ENCODE measurements at regions not wholly inside any gene's neighbourhood (a gene's known extent, or its start where the extent isn't known, plus 50 kb on each side); places are given as distances from the start of the nearest gene placed in this dataset.
"Not testable (repeated sequence)": the region's sequence is repeated elsewhere in the genome, so short reads cannot be mapped to it uniquely, and the experiment has no call there.

DNA sequence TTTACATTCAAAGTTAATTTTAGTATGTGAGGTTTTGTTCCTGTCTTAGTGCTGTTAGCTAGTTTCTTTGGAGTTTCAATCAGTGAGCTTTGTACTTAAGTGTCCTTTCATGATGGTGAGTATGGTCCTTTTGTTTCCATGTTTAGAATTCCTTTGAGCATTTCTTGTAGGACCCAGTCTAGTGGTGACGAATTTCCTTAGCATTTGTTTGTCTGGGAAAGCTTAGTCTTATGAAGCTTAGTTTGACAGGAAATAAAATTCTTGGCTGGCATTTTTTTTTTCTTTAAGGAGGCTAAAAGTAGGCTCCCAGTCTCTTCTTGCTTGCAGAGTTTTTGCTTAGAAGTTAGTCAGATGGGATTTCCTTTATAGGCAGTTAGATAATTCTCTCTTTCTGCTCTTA lies 209.2 kb upstream of the SEMA3C start:
- no peak for DNase-seq (ENCODE audit: low read depth)

DNA sequence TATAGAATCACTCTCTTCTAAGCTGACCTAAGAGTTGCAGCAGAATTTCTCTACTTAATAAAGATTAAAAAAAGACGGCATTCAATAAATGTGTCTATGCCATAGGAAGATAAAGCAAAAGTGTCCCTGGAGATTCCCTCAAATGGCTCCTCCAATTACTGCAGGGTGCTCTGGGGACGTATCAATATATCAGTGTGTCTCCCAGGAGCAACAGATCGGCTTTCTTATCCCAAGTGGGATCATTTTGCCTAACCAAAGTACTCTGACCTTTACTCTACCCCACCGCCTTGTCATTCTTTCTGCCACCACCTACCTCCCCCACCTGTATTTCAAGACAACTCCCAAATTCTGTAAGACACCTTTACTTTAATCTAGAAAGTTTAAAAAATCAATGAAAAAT lies 202.0 kb upstream of the SEMA3C start:
- DNase-seq (ENCODE audit: low read depth) = no peak

DNA sequence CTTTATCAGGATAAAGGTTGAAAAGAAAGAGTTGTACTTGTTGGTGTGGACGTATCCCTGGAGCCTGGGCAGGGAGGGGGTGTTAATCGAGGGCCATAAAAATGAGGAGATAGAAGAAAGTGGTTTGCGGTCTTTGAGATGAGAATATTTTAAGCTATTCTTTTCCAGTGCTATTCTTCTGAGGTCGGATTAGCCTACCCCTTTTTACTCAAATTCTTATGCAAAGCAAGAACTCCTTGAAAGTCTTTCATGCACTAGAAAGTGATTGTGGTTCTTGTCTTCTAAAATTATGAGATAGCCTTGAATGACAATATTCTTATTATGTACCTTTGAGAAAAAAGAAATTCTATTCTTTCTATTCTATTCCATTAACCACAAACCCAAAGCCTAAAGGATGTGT lies 201.3 kb upstream of the SEMA3C start:
- DNase-seq (ENCODE audit: low read depth) = no peak

DNA sequence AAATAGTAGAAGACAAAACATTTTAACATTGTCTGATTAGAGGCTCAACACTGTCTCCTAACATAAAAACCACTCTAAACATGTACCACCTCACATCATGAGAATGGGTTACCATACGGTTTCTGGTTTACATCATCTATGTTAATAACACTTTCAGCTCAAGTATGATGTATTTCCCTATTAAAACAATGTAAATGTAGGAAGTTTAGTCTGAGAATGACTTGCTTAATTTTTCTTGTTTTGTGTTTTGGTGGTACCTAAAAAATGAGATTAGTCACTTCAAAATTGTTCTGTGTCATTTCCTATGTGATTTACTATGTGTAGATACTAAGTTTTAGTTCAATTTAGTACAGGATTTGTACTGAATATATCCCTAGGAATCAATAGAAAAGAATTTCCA lies 195.8 kb upstream of the SEMA3C start:
- no peak for DNase-seq (ENCODE audit: low read depth)

DNA sequence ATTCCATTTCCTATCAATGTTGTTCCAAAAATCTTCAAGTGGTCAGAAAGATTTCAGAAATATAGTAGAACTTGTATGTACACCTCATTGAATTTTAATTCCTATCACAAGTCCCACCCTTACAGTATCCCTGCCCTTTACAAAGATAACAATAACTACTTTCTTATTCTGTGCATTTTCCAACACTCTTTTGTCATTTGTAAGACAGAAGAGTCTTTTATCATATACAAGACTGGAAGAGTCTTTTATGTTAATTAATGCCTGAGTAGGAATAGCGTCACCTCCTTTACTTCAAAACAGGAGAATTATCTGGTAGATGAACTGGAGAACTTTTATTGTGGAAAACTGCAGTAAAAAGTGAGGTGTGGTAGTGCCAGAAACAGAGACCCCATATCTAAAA lies 193.9 kb upstream of the SEMA3C start:
- DNase-seq (ENCODE audit: low read depth) = no peak

DNA sequence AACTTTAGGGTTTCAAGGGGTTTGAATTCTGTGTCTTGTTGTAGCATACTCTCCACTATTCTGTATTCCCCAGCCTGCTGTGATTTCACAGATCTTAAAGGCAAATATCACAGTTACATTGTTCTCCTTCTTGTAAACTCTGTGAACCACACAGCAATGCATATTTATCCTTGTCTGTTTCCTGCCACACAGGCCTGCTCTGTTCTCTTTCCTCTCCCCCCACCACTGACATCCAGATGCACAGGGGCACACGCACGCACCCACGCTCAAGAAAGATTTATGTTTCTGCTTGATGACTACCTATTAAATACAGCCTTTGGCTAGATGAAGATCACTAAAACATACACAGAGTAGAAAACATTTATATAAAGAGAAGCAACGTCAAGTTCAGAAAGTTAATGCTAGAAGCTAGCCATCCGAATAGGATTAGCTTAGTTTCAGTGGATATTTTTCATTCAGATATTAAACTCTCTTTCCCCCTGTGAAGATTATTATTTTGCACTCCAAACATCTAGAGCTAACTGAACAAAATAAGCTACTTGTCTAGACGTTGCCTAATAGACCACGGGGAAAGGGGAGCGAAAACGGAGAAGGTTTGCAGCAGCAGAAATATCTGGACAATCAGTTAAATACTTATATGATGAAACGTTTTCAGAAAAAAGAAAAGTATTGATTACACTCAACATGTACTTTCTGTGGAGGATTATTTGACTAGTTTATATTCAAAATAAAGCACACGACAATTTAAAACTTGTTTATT lies 193.1 kb upstream of the SEMA3C start:
- DNase-seq (ENCODE audit: low read depth) = no peak

DNA sequence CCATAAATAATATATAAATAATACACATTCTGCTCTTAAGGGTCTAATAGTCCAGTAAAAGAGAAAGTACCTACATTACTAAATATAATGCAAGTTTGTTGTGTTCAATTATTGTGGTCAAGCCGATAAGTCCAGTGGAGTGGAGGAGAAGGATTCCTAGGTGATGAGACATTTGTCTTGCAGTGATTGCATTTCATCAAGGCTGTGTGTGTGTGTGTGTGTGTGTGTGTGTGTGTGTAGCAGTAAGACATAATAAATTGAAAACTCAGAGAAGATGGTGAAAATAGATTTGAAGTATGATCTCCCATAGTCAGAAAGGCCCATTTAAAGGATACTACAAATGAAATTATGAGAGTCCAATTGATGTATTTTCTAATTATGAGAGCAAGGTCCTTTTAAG lies 192.5 kb upstream of the SEMA3C start:
- DNase-seq (ENCODE audit: low read depth) = peak; percentile 80

DNA sequence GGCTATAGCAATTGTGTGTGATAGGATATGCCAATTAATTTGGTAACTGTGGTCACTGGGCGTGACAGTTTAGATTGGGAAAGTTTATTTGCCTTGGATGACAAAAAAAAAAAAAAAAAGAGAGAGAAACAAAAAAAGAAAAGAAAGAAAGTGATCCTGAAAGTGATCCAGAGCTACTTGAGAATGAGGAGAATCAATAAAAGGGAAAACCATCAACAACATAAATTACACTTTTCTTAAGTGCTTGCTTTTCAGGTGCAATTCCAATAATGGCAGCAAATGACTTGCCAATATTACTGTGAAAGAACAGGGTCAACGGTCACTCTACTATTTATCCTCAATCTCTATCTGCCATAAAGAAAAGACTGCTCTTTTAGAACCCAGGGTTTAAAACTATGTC lies 191.8 kb upstream of the SEMA3C start:
- no peak for DNase-seq (ENCODE audit: low read depth)

DNA sequence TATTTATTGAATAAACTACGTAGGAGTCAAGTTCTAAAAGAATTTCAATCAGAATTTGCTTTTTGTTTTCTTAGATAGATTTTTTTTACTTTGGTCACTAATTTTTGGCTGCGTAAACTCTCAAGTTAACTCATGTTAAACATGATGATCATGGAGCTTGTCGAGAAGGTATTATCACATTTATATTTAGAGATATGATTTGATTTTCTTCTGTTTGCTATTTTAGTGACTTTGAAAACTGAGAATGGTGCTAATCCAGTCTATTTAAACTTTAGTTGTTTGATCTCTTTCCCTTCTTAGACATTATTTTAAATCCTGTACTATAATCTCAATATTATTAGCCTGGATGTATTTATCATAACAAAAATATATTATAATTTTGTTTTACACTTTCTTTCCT lies 179.4 kb upstream of the SEMA3C start:
- DNase-seq (ENCODE audit: low read depth) = no peak

DNA sequence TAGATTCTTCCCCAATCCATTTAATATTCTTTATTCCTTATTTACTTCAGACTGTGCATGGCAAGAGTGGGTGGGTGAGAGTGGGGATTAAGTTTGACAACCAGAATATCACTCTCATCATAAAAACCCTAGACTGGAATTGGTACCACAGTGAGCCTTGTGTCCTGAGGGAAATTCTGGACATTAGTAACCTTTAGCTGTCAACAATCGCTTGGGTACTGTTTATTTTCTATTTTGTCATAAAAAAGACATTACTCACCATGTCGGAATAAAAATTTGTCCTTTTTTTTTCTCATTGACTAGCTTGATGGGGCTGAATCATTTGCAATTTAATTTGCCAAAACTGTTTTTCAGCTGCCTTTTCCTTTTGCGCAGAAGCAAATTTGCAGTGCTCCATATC lies 176.1 kb upstream of the SEMA3C start:
- DNase-seq (ENCODE audit: low read depth) = no peak

DNA sequence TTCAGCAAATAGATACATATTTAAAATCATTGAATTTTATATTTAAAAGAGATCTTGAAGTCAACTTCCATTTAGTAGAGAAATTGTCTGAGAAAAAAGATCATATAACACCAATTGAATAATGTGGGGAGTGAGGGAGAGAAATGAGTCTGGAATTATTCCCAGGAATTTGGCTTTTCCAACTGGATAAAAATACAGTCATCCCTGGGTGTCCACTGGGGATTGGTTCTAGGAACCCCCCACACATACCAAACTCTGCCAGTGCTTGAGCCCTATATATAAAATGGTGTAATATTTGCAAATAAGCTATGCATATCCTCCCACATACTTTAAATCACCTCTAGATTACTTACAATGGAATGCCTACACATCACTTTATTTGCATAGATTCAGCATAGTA lies 162.8 kb upstream of the SEMA3C start:
- DNase-seq (ENCODE audit: low read depth) = no peak

DNA sequence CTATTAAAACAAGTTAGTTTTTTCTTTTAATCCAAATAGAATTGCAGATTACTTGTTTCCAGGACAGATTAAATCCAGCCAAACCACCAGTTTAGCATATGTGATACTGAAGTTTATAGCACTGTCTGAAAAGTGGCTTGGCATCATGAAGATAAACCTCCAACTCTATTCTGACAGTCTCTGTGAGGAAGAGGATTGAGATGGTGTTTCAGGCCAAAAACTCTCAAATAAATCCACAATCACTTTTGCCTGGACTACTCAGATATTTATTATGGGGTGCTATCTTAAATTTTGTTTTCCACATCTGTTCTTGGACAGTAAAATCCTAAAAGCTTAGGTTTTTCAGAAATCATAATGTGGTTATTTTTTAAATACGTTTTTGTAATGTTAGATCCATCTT lies 161.7 kb upstream of the SEMA3C start:
- DNase-seq (ENCODE audit: low read depth) = no peak

DNA sequence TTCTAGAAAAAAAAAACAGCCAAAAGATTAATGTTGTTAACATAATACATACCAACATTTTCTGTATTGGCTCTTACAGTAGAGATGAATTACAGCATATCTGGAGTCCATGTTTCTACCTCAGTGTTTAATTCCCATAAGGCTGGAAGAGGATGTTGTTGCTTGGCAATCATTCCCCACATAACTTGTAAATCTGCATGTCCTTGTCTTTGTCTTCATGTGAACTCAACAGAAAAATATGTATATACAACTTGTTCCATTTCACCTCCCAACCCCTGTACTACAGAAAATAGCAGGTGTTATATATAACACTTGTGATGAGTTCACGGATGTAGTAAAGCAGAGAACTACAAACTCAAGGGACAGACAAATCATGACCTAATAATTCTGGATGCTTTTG lies 160.9 kb upstream of the SEMA3C start:
- no peak for DNase-seq (ENCODE audit: low read depth)

DNA sequence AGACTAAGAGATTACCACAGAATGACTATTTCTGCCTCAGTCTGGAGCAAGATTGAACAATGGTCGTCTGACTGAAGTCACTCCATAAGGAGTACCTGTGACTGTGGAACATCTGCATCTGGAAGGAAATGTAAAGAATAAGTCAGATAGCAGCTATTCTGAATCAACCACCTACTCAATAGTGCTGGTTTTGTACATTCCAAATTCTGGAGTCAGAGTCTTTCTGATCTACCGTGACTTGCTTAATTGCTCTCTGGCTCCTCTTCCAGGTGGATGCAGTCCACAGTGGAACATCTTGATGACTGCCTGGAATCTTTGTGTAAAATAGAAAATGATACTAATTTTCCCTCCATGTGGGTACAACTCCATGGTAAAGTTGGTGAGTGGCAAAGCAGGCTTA lies 156.3 kb upstream of the SEMA3C start:
- no peak for DNase-seq (ENCODE audit: low read depth)

DNA sequence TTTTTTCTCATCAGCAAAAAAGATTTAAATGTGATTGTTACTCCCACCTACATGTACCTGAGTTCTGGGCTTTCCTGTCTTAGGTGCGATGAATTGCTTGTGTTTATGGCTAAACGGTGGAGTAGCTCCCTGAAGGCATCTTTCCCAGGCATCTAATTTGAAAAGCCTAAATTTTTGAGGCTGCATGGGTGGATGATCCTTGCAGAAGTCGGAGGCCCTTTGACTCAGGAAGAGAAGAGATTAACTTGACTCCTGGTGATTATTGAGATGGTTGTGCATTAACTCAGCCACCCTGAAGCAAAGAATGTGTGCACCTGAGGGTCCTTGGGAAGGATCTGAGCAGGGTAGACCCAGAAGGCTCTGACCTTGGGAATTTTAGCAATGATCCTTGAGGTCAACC lies 155.6 kb upstream of the SEMA3C start:
- no peak for DNase-seq (ENCODE audit: low read depth)

DNA sequence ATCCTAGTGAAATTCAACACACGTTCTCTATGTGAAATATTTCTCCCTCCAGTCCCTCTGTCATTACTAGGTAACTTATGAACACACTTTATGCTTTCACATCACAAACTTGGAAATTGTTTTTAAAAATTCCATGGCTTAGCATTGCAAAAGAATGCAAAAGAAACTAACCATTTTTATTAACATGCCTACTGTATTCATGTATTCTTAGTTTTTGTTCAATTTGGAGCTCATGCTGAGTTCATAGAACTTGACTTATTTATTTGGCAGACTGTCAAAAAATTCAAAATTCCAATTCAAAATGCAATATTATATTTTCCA lies 155.0 kb upstream of the SEMA3C start:
- DNase-seq (ENCODE audit: low read depth) = no peak

DNA sequence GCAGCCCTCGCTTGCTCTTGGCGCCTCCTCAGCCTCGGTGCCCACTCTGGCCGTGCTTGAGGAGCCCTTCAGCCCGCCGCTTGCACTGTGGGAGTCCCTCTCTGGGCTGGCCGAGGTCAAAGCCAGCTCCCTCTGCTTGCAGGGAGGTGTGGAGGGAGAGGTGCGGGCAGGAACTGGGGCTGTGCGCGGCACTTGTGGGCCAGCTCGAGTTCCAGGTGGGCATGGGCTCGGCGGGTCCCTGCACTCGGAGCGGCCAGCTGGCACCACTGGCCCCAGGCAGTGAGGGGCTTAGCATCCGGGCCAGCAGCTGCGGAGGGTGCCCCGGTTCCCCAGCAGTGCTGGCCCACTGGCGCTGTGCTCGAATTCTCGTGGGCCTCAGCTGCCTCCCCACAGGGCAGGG lies 152.1 kb upstream of the SEMA3C start:
- DNase-seq (ENCODE audit: low read depth) = no peak

DNA sequence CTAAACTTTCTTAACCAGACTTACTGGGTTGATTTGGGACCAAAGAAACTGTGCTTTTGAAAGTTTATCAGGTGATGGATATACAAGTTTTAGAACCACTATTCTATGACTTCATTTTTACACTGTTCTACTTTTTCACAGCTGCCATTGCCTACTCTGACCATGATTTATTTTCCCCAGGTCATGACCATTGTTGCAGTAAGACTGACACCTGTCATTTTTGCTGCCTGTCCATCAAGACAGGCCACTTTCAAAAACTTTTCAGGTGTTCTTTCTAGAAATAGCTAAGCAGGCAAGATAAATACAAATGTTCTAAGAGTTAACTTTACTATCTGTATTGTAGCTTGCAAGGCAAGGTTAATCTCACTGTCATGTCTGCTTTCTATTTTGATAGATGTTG lies 147.9 kb upstream of the SEMA3C start:
- no peak for DNase-seq (ENCODE audit: low read depth)

DNA sequence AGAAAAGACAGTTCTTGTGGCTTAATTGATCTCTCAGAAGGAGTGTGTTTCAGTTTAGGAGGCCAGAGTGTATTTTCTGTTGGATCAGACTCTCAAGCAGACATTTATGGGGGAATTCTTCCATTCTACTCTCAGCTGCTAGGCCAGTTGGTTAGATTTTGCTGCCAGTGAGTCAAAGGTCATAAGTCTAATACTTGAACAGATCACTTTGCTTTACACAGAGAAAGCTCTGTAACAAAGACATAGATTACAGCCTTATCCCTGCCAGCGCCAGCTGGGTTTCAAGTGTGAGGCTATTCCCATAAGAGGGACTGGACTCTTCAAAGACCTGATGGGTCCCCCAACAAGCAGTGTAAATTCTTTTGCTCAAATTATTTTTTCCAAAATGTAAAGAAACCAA lies 145.6 kb upstream of the SEMA3C start:
- no peak for DNase-seq (ENCODE audit: low read depth)

DNA sequence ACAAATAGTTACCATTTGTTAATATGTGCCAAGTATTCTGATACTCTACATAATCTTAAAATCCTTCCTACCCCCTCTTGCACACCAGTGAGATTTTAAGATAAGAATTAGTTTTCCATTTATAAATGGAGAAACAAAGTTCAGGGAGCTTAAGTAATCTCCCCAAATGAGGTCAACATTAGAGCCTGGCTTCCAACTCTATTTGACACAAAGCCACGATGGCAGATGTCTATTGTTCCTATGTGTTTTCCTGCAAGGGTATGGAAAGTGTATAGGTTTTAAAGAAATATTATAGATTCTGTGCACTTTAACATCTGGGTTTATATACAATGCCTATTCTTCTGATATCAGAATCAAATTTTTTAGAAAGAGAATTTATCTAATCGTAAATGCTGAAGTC lies 143.9 kb upstream of the SEMA3C start:
- no peak for DNase-seq (ENCODE audit: low read depth)

DNA sequence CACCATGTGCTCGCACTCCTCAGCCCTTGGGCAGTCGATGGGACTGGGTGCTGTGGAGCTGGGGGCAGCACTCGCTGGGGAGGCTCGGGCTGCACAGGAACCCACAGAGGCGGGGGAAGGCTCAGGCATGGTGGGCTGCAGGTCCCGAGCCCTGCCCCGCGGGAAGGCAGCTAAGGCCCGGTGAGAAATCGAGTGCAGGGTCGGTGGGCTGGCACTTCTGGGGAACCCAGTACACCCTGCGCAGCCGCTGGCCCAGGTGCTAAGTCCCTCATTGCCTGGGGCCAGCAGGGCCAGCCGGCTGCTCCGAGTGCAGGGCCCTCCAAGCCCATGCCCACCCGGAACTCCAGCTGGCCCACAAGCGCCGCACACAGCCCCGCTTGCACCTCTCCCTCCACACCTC lies 138.6 kb upstream of the SEMA3C start:
- not testable (repeated sequence) for DNase-seq (ENCODE audit: low read depth)

DNA sequence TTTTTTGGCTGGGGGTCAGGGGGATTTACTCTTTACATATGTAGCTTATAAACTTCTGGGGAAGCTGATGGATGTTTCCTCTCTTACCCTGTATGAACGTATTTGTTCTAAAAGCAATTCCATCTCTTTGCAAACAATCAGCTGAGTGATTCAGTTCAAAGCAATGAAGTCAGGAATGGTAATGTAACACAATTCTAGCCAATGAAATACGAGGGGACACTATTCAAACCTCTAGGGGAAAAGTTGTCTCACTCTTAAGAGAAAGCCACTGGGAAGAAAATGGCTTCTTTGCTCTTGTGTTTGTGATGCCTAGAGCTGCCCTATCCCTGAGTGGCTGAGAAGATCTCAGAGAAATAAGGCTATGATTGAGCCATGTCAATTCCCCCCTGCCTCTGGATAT lies 134.8 kb upstream of the SEMA3C start:
- no peak for DNase-seq (ENCODE audit: low read depth)

DNA sequence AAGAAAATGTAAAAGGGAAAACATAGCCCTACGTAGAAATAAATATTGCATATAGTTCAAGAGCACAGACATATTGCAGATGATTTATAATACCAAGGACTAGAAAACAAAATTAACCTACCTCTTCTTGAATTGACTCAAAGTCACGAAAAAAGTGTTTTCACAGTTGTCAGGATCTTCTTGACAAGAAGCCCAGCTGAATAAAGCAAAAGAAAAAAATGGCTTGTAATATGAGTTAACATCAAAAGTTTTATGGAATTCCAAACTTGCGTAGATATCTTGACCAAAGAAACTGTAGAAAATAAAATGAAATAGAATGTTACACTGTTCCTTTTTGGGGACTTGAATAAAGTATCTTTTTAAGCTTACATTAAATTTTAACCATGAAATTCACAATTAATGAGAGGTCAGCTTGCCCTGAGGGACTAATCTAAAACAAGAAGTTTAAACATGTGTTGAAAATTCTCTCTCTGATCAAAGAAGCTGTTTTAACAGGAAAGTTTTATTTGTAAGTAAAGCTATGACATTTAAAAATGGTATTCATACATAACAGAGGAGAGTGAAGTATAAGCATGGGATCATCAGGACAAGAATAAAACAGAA lies 133.1 kb upstream of the SEMA3C start:
- no peak for DNase-seq (ENCODE audit: low read depth)

DNA sequence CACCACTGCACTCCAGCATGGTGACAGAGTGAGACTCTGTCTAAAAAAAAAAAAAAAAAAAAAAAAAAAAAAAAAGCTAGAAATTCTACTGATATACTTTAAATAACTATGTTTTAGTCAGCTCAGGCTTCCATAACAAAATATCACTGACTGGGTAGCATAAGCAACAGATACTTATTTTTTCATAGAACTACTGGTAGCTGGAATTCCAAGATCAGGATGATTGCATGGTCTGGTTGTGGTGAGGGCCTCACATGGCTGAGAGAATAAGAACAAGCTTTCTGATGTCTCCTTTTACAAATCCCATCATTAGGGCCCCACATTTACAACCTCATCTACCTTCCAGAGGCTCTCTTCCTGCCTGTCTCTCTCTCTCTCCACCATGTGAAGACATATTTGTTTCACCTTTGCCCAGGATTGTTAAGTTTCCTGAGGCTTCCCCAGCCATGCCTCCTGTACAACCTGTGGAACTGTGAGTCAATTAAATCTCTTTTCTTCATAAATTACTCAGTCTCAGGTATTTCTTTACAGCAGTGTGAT lies 126.7 kb upstream of the SEMA3C start:
- no peak for DNase-seq (ENCODE audit: low read depth)

Measured in GM04503 (cell line).